GM10248 (cell line): ENCODE measurements at regions not wholly inside any gene's neighbourhood (a gene's known extent, or its start where the extent isn't known, plus 50 kb on each side); places are given as distances from the start of the nearest gene placed in this dataset.

Source experiments
- CTCF ChIA-PET: fragments of 300-600 bp; sonication (Branson Sonifier 250); formaldehyde crosslinking; extraction: SDS; loops from one replicate; lab custom pipeline; 2021; ENCODE audit warnings: antibody characterized with exemption; lab: Yijun Ruan, JAX
- POLR2A ChIA-PET: fragments of 350-650 bp; sonication (Branson Sonifier 250); formaldehyde crosslinking; extraction: SDS; loops from one replicate; lab custom pipeline; 2020; ENCODE audit warnings: antibody characterized with exemption; lab: Yijun Ruan, JAX
- DNase-seq: peaks from one replicate; pipeline ENCODE4 v3.0.0; 2012; ENCODE audit errors: extremely low spot score
- CTCF ChIP-seq: IDR thresholded peaks from 2 replicates; pipeline ENCODE4 v1.5.1; 2012; ENCODE audit warnings: mild to moderate bottlenecking, low read depth; ENCODE audit errors: extremely low read depth, missing control alignments, control extremely low read depth

GRCh38 chr1:214848101-214848500, 234.4 kb upstream of the KCNK2 start:
- no peak for TF ChIP-seq CTCF
- POLR2A ChIA-PET: no interaction called here
- no peak for DNase-seq
- CTCF ChIA-PET: interaction anchor here (1.2 kb wide), 1 partner anchor 23 kb away, joined by 3 read pairs; no protein-coding TSS in a partner anchor

GRCh38 chr1:214850432-214851050, 232.0 kb upstream of the KCNK2 start:
- CTCF ChIA-PET: interaction anchor here (1.3 kb wide), 1 partner anchor 13 kb away, joined by 3 read pairs; no protein-coding TSS in a partner anchor
- DNase-seq: no peak
- POLR2A ChIA-PET: no interaction called here
- TF ChIP-seq CTCF: no peak

GRCh38 chr1:214853340-214853739, 229.2 kb upstream of the KCNK2 start:
- no peak for TF ChIP-seq CTCF
- POLR2A ChIA-PET: no interaction called here
- CTCF ChIA-PET: interaction anchor here (1.3 kb wide), 1 partner anchor 10 kb away, joined by 3 read pairs; no protein-coding TSS in a partner anchor
- no peak for DNase-seq

GRCh38 chr1:214854126-214854875, 228.2 kb upstream of the KCNK2 start:
- ChIA-PET CTCF (interaction anchor here (1.3 kb wide), 1 partner anchor 9 kb away, joined by 3 read pairs; no protein-coding TSS in a partner anchor), POLR2A (no interaction called here)
- no peak for DNase-seq
- no peak for TF ChIP-seq CTCF

GRCh38 chr1:214856843-214857242, 225.7 kb upstream of the KCNK2 start:
- POLR2A ChIA-PET: no interaction called here
- no peak for TF ChIP-seq CTCF
- CTCF ChIA-PET: no interaction called here
- no peak for DNase-seq

- no peak for TF ChIP-seq CTCF
- POLR2A ChIA-PET: no interaction called here
- CTCF ChIA-PET: no interaction called here
- DNase-seq: no peak
Observed at GRCh38 chr1:214857716-214858115, 224.8 kb upstream of the KCNK2 start.
